ENCODE measurements at regions not wholly inside any gene's neighbourhood (a gene's known extent, or its start where the extent isn't known, plus 50 kb on each side); places are given as distances from the start of the nearest gene placed in this dataset.

DNA sequence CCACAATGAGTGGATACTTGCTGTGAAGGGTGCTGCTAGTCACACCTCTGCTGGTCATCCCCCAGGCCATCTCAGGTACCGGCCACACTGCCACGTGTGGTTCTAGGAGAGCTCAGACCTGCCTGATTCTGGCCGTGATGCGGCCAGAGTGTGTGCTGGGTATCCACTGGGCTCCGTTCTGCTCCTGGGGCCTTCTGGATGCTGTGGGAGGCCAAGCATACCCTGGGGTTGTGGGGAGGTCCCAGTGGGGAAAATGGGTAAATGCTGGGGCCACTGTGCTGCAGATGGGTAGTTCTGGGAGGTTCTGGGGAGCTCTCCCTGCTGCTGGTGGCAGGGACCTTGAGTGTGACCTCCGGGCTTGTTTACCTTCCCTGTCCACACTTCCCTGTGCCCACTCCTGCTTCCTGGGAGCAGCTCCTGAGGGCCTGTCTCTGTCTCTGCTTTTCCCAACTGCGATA, 318.4 kb downstream of the GLRX3 start (continued):
- TF ChIP-seq, protein P1, sequence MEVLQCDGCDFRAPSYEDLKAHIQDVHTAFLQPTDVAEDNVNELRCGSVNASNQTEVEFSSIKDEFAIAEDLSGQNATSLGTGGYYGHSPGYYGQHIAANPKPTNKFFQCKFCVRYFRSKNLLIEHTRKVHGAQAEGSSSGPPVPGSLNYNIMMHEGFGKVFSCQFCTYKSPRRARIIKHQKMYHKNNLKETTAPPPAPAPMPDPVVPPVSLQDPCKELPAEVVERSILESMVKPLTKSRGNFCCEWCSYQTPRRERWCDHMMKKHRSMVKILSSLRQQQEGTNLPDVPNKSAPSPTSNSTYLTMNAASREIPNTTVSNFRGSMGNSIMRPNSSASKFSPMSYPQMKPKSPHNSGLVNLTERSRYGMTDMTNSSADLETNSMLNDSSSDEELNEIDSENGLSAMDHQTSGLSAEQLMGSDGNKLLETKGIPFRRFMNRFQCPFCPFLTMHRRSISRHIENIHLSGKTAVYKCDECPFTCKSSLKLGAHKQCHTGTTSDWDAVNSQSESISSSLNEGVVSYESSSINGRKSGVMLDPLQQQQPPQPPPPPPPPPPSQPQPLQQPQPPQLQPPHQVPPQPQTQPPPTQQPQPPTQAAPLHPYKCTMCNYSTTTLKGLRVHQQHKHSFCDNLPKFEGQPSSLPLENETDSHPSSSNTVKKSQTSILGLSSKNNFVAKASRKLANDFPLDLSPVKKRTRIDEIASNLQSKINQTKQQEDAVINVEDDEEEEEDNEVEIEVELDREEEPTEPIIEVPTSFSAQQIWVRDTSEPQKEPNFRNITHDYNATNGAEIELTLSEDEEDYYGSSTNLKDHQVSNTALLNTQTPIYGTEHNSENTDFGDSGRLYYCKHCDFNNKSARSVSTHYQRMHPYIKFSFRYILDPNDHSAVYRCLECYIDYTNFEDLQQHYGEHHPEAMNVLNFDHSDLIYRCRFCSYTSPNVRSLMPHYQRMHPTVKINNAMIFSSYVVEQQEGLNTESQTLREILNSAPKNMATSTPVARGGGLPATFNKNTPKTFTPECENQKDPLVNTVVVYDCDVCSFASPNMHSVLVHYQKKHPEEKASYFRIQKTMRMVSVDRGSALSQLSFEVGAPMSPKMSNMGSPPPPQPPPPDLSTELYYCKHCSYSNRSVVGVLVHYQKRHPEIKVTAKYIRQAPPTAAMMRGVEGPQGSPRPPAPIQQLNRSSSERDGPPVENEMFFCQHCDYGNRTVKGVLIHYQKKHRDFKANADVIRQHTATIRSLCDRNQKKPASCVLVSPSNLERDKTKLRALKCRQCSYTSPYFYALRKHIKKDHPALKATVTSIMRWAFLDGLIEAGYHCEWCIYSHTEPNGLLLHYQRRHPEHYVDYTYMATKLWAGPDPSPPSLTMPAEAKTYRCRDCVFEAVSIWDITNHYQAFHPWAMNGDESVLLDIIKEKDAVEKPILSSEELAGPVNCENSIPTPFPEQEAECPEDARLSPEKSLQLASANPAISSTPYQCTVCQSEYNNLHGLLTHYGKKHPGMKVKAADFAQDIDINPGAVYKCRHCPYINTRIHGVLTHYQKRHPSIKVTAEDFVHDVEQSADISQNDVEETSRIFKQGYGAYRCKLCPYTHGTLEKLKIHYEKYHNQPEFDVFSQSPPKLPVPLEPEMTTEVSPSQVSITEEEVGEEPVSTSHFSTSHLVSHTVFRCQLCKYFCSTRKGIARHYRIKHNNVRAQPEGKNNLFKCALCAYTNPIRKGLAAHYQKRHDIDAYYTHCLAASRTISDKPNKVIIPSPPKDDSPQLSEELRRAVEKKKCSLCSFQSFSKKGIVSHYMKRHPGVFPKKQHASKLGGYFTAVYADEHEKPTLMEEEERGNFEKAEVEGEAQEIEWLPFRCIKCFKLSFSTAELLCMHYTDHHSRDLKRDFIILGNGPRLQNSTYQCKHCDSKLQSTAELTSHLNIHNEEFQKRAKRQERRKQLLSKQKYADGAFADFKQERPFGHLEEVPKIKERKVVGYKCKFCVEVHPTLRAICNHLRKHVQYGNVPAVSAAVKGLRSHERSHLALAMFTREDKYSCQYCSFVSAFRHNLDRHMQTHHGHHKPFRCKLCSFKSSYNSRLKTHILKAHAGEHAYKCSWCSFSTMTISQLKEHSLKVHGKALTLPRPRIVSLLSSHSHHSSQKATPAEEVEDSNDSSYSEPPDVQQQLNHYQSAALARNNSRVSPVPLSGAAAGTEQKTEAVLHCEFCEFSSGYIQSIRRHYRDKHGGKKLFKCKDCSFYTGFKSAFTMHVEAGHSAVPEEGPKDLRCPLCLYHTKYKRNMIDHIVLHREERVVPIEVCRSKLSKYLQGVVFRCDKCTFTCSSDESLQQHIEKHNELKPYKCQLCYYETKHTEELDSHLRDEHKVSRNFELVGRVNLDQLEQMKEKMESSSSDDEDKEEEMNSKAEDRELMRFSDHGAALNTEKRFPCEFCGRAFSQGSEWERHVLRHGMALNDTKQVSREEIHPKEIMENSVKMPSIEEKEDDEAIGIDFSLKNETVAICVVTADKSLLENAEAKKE (CRISPR knock-in tag; IDR thresholded peaks at IDR 0.05) = no peak
- TF ChIP-seq, protein P2, sequence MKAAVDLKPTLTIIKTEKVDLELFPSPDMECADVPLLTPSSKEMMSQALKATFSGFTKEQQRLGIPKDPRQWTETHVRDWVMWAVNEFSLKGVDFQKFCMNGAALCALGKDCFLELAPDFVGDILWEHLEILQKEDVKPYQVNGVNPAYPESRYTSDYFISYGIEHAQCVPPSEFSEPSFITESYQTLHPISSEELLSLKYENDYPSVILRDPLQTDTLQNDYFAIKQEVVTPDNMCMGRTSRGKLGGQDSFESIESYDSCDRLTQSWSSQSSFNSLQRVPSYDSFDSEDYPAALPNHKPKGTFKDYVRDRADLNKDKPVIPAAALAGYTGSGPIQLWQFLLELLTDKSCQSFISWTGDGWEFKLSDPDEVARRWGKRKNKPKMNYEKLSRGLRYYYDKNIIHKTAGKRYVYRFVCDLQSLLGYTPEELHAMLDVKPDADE (IDR thresholded peaks at IDR 0.05) = no peak
- no peak for TF ChIP-seq STAT1 (IDR thresholded peaks at IDR 0.05; ENCODE audit: unreplicated experiment)
- TF ChIP-seq, protein P3, sequence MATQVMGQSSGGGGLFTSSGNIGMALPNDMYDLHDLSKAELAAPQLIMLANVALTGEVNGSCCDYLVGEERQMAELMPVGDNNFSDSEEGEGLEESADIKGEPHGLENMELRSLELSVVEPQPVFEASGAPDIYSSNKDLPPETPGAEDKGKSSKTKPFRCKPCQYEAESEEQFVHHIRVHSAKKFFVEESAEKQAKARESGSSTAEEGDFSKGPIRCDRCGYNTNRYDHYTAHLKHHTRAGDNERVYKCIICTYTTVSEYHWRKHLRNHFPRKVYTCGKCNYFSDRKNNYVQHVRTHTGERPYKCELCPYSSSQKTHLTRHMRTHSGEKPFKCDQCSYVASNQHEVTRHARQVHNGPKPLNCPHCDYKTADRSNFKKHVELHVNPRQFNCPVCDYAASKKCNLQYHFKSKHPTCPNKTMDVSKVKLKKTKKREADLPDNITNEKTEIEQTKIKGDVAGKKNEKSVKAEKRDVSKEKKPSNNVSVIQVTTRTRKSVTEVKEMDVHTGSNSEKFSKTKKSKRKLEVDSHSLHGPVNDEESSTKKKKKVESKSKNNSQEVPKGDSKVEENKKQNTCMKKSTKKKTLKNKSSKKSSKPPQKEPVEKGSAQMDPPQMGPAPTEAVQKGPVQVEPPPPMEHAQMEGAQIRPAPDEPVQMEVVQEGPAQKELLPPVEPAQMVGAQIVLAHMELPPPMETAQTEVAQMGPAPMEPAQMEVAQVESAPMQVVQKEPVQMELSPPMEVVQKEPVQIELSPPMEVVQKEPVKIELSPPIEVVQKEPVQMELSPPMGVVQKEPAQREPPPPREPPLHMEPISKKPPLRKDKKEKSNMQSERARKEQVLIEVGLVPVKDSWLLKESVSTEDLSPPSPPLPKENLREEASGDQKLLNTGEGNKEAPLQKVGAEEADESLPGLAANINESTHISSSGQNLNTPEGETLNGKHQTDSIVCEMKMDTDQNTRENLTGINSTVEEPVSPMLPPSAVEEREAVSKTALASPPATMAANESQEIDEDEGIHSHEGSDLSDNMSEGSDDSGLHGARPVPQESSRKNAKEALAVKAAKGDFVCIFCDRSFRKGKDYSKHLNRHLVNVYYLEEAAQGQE (IDR thresholded peaks at IDR 0.05; ENCODE audit: unreplicated experiment) = no peak
- TF ChIP-seq CTCF (conservative IDR thresholded peaks at IDR 0.05; ENCODE audit: low read depth in 2 of 2) = no peak
- TF ChIP-seq NANOG (IDR thresholded peaks at IDR 0.05; ENCODE audit: borderline replicate concordance) = no peak
- TF ChIP-seq POLR2AphosphoS5 (IDR thresholded peaks at IDR 0.05; ENCODE audit: low read depth) = no peak

Data from GM23338 (cell line).